GM12874 (cell line): ENCODE measurements at regions not wholly inside any gene's neighbourhood (a gene's known extent, or its start where the extent isn't known, plus 50 kb on each side); places are given as distances from the start of the nearest gene placed in this dataset.

Source experiments
- TF ChIP-seq, protein P1 (sequence below): IDR thresholded peaks from 2 replicates; pipeline ENCODE4 v1.5.1; 2011; ENCODE audit warnings: low read depth, mild to moderate bottlenecking, control low read depth, low read length, moderate library complexity; ENCODE audit not compliant: insufficient read depth

DNA sequence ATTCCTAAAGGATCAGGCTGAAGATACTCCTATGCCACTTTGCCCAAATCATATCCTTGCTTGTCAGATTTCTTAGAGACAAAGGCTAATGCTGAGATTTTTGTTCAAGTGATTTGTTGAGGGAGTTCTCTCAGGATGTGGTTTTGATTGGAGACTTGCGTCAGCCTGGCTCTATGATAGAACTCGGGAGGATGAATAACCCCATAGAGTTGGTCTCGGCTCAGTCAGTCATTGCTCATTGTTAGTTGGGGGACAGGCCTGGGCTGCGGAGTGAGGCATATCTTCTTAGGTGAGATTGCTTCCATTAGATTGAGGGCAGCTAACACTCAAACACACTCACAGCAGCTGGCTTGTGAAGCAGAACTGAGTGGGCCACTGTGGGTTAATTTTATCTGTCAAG lies 203.4 kb downstream of the KIF20B start:
- TF ChIP-seq, protein P1, sequence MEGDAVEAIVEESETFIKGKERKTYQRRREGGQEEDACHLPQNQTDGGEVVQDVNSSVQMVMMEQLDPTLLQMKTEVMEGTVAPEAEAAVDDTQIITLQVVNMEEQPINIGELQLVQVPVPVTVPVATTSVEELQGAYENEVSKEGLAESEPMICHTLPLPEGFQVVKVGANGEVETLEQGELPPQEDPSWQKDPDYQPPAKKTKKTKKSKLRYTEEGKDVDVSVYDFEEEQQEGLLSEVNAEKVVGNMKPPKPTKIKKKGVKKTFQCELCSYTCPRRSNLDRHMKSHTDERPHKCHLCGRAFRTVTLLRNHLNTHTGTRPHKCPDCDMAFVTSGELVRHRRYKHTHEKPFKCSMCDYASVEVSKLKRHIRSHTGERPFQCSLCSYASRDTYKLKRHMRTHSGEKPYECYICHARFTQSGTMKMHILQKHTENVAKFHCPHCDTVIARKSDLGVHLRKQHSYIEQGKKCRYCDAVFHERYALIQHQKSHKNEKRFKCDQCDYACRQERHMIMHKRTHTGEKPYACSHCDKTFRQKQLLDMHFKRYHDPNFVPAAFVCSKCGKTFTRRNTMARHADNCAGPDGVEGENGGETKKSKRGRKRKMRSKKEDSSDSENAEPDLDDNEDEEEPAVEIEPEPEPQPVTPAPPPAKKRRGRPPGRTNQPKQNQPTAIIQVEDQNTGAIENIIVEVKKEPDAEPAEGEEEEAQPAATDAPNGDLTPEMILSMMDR: no peak

DNA sequence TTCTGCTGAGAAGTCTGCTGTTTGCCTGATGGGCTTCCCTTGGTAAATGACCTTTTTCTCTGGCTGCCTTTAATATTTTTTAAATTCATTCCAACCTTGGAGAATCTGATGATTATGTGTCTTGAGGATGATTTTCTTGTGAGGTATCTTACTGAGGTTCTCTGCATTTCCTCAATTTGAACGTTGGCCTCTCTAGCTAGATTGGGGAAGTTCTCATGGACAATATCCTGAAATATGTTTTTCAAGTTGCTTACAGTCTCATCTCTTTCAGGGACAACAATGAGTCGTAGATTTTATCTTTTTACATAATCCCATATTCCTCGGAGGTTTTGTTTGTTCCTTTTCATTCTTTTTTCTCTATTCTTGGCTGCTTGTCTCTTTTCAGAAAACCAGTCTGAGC lies 208.4 kb downstream of the KIF20B start:
- TF ChIP-seq, protein P1: no peak

DNA sequence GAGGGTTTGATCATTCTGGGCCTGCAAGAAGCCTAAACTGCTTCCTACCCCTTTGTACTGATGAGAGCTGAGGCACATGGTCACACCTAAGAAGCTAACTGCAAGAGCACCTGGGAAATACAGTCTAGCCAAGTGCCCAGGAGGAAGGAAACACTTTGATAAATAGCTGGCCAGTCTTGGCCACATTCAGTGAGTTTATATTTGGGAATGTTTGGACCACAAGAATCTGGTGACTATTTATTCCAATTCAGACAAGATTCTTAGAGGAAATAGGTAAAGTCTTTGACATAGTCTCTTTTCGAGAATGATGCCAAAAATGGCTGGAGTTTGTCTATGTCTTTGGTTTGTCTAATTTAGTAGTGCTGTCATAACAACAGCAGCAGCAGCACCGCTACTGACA lies 213.6 kb downstream of the KIF20B start:
- TF ChIP-seq, protein P1: no peak

DNA sequence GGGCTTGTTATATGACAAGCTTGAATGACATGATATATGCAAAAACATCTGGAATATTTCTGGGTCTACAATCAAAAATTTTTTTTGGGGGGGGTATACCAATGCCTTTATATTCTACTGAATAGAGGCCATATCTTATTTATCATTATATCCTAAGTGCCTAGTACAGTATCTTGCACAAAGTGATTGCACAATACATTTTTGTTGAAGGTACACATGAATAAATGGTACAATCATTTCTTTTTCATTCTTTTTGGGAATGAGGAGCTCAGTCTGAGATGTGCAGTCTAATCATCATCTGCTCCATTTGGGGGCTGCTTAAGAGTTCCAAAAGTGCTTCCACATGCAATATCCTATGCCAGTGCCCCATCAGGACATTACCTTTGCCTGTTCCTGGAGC lies 214.6 kb downstream of the KIF20B start:
- TF ChIP-seq, protein P1: no peak

DNA sequence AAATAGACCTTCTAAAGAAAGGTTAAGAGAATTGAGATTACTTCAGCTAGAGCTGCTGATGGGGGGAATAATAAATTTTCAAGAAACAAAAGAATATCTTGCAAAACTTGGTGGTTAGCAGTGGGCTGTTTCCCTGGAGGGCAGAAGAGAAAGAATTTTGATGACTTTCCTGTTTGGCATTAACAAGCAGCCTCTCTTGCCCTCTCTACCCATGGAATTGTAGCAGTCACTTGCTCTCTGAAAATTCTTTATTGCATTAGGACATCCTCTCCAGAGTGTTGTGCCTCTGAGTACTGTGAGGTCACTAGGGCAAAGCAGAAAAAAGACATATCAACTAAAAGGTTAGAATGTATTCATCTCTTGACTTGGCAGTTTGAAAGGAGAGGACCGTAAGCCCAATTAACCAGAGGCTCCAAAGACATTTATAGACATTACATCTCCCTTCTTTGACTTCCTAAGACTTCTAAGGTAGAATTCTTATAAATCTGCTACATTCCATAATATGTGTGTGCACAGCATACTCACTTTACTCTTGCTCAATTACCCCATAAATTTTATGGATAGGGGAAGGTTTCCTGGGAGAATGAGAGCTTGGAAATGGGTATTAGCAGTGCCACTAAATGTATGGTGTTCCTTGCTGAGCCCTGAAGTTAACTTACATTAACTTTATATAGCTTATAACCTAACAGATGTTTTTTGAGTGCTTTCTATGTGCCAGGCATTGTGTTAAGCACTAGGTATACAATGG lies 215.3 kb downstream of the KIF20B start:
- TF ChIP-seq, protein P1: no peak

DNA sequence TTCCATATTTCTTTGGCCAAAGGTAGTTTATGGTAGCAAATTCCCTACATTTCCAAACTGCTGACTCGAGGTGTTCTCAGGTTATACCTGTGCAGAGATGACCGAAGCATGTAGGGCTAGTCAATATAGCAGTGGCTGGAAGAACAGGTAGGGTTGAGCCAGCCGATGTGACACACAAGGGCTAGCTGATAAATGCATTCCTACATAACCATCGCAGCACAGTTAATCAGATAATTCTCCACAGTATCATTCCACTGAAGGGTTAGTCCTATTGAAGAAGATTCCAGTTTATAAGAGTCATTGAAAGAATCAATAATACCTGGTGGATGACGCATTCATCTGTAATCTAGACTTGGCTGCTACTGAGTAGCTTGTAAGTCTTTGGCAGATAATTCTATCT lies 220.0 kb downstream of the KIF20B start:
- TF ChIP-seq, protein P1: no peak

DNA sequence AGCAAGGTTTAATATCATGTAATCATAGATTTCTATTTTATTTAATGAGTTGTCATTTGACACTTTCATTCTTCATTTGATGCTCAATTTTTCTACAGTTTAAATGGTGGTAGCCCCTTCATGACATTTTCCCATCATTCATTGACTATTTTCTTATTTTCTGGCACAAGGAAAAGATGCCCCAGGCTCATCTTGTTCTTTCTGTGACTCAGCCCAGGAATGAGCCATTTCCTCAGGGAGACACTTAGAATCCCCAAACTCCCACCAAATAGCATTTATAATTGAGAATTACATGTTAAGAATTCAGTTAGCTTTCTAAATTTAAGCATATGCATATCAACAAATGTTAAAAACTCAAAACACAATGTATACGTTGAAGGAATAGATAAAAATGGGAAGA lies 222.3 kb downstream of the KIF20B start:
- TF ChIP-seq, protein P1: no peak
